ENCODE measurements at regions not wholly inside any gene's neighbourhood (a gene's known extent, or its start where the extent isn't known, plus 50 kb on each side); places are given as distances from the start of the nearest gene placed in this dataset.

DNA sequence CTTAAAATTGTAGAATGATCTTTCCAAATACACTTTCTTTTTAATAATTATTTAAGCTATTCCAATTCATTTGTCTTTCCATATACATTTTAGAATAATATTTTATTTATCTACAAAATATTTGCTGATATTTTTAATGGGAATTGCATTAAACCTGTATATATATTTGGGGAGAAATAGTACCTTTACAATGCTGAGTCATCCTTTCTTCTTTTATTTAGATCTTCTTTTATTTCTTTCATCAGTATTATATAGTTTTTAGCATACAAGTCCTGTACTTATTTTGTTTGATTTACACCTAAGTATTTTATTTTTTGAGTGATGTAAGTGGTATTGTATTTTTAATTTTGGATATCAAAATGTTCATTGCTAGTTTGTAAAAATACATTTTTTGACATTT is 639.5 kb upstream of the GOT2 start:
- H3K9me3 ChIP-seq (ENCODE audit: low read length) = no peaks in the 10 kb centered on the region
- no peak overlapping the region for H3K4me2 ChIP-seq (ENCODE audit: low read depth, low read length)
- H3K36me3 ChIP-seq (replicated peaks in 1 of 2; ENCODE audit: control insufficient read depth in 1 of 2, insufficient read depth in 2 of 2, low read length in 2 of 2) = no peaks in the 10 kb centered on the region
- FAIRE-seq (no peak), ATAC-seq (no peak), DNase-seq (ENCODE audit: low spot score) (no peak)
- no peaks in the 10 kb centered on the region; a peak in 1 of 5 replicates for H3K27me3 ChIP-seq (ENCODE audit: control insufficient read depth in 1 of 2, insufficient read depth in 2 of 2, low read length in 2 of 2)
- no peaks in the 10 kb centered on the region for H3K4me1 ChIP-seq (ENCODE audit: insufficient read depth, low read length)
- intact Hi-C loops (cut with micrococcal nuclease; ENCODE audit: unreplicated experiment) = no loop called here
- CTCF ChIA-PET (ENCODE audit: low intra/inter-chr PET ratio, low total read pairs) = no interaction called here
- H3K27ac ChIP-seq (ENCODE audit: extremely low read length, insufficient read depth, low read length) = no peak overlapping the region
- H2AFZ ChIP-seq (ENCODE audit: low read length) = no peak overlapping the region
- BruUV-seq (replicated peaks) = no TSS peak
- no peak overlapping the region for H3K9ac ChIP-seq (ENCODE audit: insufficient read depth, low read depth, low read length)
- TF ChIP-seq MAFK (conservative IDR thresholded peaks at IDR 0.05 in 1 of 2, IDR thresholded peaks at IDR 0.05 in 1 of 2; ENCODE audit: low read length in 2 of 2) (peak; percentile 27 to 81; a peak in 3 of 4 replicates), MAFF (IDR thresholded peaks at IDR 0.05; ENCODE audit: low read depth, low read length) (peak; percentile 44; the same call in 1 of the 2 replicates), SRSF1 (optimal IDR thresholded peaks at IDR 0.05; ENCODE audit: low read depth, low read length) (no peak)
- POLR2A ChIA-PET = no interaction called here
- in situ Hi-C loops (cut with HindIII; ENCODE audit: extremely low pct_ligation_motif_present, low pct_unique_long_range_greater_than_20kb) = no loop called here
- no peak overlapping the region for H3K4me3 ChIP-seq (replicated peaks in 1 of 3; ENCODE audit: insufficient read depth in 1 of 3, low read depth in 2 of 3, low read length in 3 of 3)
- H3K79me2 ChIP-seq (ENCODE audit: insufficient read depth, low read length) = no peaks in the 10 kb centered on the region
- H4K20me1 ChIP-seq (ENCODE audit: insufficient read depth, low read length) = no peaks in the 10 kb centered on the region

DNA sequence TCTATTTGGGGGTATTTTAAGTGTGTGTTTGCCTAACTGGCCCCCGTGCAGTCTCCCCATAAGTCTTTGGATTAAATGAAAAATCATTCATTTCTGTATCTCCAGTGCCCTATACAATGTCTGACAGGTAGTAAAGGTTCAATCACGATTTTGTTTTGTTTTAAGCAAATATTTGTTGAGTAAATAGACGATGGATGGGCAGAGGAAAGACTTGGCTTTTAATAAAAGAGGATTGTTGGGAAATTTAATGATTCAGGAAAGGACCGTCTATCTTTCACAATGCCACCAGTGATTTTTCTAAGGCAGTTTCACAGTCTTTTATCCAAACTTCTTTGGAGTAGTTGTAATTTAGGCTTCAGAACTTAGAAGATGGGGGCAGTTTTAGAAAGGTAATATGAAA is 636.6 kb upstream of the GOT2 start:
- no TSS peak for BruUV-seq (replicated peaks)
- DNase-seq (ENCODE audit: low spot score) = no peak
- Histone ChIP-seq H3K4me2 (ENCODE audit: low read depth, low read length) (no peak overlapping the region), H3K27me3 (ENCODE audit: control insufficient read depth in 1 of 2, insufficient read depth in 2 of 2, low read length in 2 of 2) (no peaks in the 10 kb centered on the region; a peak in 1 of 5 replicates), H2AFZ (ENCODE audit: low read length) (no peak overlapping the region), H3K9ac (ENCODE audit: insufficient read depth, low read depth, low read length) (no peak overlapping the region), H3K9me3 (ENCODE audit: low read length) (no peaks in the 10 kb centered on the region), H3K4me1 (ENCODE audit: insufficient read depth, low read length) (no peaks in the 10 kb centered on the region), H3K27ac (ENCODE audit: extremely low read length, insufficient read depth, low read length) (no peak overlapping the region), H3K4me3 (replicated peaks in 1 of 3; ENCODE audit: insufficient read depth in 1 of 3, low read depth in 2 of 3, low read length in 3 of 3) (no peak overlapping the region), H4K20me1 (ENCODE audit: insufficient read depth, low read length) (no peaks in the 10 kb centered on the region), H3K36me3 (replicated peaks in 1 of 2; ENCODE audit: control insufficient read depth in 1 of 2, insufficient read depth in 2 of 2, low read length in 2 of 2) (no peaks in the 10 kb centered on the region), H3K79me2 (ENCODE audit: insufficient read depth, low read length) (no peaks in the 10 kb centered on the region)
- no peak for ATAC-seq
- ChIA-PET POLR2A (no interaction called here), CTCF (ENCODE audit: low intra/inter-chr PET ratio, low total read pairs) (no interaction called here)
- intact Hi-C loops (cut with micrococcal nuclease; ENCODE audit: unreplicated experiment) = no loop called here
- in situ Hi-C loops (cut with HindIII; ENCODE audit: extremely low pct_ligation_motif_present, low pct_unique_long_range_greater_than_20kb) = no loop called here
- no peak for FAIRE-seq
- 2% methylated on average over 4 of the region's 4 CpGs for WGBS (ENCODE audit: low lambda C conversion rate)
- TF ChIP-seq ZNF24 (IDR thresholded peaks at IDR 0.05) = no peak
- no peak for TF ChIP-seq KMT2B (CRISPR knock-in tag; IDR thresholded peaks at IDR 0.05)
- TF ChIP-seq, protein P1, sequence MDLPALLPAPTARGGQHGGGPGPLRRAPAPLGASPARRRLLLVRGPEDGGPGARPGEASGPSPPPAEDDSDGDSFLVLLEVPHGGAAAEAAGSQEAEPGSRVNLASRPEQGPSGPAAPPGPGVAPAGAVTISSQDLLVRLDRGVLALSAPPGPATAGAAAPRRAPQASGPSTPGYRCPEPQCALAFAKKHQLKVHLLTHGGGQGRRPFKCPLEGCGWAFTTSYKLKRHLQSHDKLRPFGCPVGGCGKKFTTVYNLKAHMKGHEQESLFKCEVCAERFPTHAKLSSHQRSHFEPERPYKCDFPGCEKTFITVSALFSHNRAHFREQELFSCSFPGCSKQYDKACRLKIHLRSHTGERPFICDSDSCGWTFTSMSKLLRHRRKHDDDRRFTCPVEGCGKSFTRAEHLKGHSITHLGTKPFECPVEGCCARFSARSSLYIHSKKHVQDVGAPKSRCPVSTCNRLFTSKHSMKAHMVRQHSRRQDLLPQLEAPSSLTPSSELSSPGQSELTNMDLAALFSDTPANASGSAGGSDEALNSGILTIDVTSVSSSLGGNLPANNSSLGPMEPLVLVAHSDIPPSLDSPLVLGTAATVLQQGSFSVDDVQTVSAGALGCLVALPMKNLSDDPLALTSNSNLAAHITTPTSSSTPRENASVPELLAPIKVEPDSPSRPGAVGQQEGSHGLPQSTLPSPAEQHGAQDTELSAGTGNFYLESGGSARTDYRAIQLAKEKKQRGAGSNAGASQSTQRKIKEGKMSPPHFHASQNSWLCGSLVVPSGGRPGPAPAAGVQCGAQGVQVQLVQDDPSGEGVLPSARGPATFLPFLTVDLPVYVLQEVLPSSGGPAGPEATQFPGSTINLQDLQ (CRISPR knock-in tag; IDR thresholded peaks at IDR 0.05) = no peak
- TF ChIP-seq, protein P2, sequence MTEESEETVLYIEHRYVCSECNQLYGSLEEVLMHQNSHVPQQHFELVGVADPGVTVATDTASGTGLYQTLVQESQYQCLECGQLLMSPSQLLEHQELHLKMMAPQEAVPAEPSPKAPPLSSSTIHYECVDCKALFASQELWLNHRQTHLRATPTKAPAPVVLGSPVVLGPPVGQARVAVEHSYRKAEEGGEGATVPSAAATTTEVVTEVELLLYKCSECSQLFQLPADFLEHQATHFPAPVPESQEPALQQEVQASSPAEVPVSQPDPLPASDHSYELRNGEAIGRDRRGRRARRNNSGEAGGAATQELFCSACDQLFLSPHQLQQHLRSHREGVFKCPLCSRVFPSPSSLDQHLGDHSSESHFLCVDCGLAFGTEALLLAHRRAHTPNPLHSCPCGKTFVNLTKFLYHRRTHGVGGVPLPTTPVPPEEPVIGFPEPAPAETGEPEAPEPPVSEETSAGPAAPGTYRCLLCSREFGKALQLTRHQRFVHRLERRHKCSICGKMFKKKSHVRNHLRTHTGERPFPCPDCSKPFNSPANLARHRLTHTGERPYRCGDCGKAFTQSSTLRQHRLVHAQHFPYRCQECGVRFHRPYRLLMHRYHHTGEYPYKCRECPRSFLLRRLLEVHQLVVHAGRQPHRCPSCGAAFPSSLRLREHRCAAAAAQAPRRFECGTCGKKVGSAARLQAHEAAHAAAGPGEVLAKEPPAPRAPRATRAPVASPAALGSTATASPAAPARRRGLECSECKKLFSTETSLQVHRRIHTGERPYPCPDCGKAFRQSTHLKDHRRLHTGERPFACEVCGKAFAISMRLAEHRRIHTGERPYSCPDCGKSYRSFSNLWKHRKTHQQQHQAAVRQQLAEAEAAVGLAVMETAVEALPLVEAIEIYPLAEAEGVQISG (CRISPR knock-in tag; IDR thresholded peaks at IDR 0.05) = no peak
- no peak for TF ChIP-seq IRX3 (CRISPR knock-in tag; IDR thresholded peaks at IDR 0.05; ENCODE audit: borderline replicate concordance, low read depth)
- no peak for TF ChIP-seq SPEN (CRISPR knock-in tag; IDR thresholded peaks at IDR 0.05; ENCODE audit: low read depth)
- TF ChIP-seq, protein P3, sequence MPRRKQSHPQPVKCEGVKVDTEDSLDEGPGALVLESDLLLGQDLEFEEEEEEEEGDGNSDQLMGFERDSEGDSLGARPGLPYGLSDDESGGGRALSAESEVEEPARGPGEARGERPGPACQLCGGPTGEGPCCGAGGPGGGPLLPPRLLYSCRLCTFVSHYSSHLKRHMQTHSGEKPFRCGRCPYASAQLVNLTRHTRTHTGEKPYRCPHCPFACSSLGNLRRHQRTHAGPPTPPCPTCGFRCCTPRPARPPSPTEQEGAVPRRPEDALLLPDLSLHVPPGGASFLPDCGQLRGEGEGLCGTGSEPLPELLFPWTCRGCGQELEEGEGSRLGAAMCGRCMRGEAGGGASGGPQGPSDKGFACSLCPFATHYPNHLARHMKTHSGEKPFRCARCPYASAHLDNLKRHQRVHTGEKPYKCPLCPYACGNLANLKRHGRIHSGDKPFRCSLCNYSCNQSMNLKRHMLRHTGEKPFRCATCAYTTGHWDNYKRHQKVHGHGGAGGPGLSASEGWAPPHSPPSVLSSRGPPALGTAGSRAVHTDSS (CRISPR knock-in tag; conservative IDR thresholded peaks at IDR 0.05) = no peak
- TF ChIP-seq FOSL1 (CRISPR knock-in tag; IDR thresholded peaks at IDR 0.05; ENCODE audit: borderline replicate concordance) = no peak

Data from HepG2 (cell line).